ENCODE measurements at regions not wholly inside any gene's neighbourhood (a gene's known extent, or its start where the extent isn't known, plus 50 kb on each side); places are given as distances from the start of the nearest gene placed in this dataset.
"Not testable (repeated sequence)": the region's sequence is repeated elsewhere in the genome, so short reads cannot be mapped to it uniquely, and the experiment has no call there.

DNA sequence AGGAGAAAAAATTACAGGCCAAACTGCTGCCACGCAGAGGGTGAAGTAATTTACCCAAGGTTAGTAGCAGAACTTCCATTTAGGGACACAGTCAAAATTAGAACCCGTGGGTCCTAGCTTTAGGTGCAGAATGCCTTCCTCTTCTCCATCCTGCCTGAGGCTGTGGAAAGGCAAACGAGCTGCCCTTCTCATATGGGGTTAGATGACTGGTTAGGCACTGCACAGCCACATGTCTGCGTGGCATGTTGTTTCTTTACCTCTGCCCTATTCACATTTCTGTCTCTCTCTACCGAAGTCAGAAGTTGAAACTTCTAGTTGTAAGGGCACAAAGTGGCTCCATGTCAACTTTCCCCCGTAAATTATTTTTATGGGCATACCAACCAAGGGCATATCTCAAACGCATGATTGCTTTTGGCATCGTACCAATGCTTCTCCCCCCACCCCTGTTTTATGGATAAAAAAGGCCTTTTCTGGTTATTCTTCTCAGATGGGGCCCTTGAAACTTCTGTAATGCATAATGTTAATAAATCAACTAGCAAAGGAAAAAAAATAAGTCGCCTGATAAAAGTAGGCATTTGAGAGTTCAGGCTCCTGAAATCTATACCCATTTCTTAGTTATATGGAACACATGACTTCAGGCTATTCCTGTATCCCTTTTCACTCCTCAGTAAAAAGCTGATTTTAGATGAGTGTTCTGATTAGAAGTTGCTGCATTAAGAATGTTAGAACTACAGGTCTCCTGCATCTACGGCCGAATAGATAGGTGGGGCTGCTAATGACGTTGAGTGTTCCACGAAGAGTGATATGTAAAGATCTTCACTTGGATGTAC lies 139.6 kb upstream of the NRIP1 start:
- H3K9me3 Mint-ChIP-seq: no peaks in the 10 kb centered on the region
- no peak overlapping the region for H3K4me3 Mint-ChIP-seq
- no peaks in the 10 kb centered on the region for H3K4me1 Mint-ChIP-seq
- H3K27ac Mint-ChIP-seq: no peak overlapping the region
- no peak for ATAC-seq (replicated peaks)
- H3K27me3 Mint-ChIP-seq: peaks cover 15% of the 10 kb centered on the region
- H3K36me3 Mint-ChIP-seq (ENCODE audit: low read depth): no peaks in the 10 kb centered on the region

DNA sequence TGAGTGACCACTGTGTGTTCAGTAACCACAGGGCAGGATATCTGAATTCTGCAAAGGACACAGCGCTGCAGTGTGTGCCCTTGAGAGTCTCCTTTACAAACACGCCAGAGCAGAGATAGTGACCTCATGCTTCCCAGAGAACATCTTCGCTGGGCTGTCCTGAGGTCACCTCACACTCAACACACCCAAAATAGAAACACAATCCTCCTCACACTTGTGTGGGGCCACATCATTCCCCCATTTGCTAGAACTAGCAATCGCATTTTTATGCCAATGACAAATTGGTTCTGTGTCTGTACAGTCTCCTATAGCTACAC lies 140.1 kb upstream of the NRIP1 start:
- no peak overlapping the region for H3K4me3 Mint-ChIP-seq
- peaks cover 15% of the 10 kb centered on the region for H3K27me3 Mint-ChIP-seq
- ATAC-seq (replicated peaks): no peak
- H3K36me3 Mint-ChIP-seq (ENCODE audit: low read depth): no peaks in the 10 kb centered on the region
- no peaks in the 10 kb centered on the region for H3K4me1 Mint-ChIP-seq
- H3K27ac Mint-ChIP-seq: no peak overlapping the region
- no peaks in the 10 kb centered on the region for H3K9me3 Mint-ChIP-seq

DNA sequence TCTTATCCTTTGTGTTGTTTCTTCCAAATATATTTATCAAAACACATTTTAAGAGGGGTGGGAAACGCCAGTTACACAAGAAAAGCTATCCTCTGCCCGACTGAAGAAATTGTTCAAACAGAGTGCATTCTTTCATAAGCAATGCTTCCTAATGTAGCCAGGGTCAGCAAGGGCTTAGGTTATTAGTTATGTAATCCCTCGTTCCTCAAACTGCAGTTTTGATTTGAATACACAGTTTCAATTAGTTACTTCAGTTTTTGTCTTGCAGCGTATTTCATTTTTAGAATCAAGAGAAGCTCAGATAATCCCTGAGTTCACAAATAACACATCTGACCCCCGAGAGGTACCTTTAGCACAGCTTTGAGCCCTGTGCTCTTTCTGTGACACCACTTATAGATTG lies 141.7 kb upstream of the NRIP1 start:
- no peak overlapping the region for H3K4me3 Mint-ChIP-seq

DNA sequence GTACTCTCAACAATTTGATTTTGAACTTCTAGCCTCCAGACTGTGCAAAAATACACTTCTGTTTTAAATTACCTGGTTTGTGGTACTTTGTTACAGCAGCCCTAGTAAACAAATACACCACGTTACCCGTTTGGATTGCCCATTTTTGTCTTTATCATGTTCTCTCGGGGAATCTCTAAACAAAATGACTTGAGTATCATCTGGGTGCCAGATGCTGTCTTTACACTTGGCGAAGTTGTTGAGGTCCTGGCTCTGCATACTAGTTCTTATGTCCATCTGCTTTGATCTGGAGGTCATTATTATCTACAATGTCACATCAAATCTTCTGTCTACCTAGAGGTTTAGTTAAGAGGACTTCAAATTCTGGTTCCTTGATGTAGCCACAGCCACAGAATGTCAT lies 142.4 kb upstream of the NRIP1 start:
- Mint-ChIP-seq H3K27me3 (peaks cover 15% of the 10 kb centered on the region), H3K9me3 (no peaks in the 10 kb centered on the region), H3K4me1 (no peaks in the 10 kb centered on the region), H3K4me3 (no peak overlapping the region), H3K27ac (no peak overlapping the region), H3K36me3 (ENCODE audit: low read depth) (no peaks in the 10 kb centered on the region)
- ATAC-seq (replicated peaks): no peak

More for the DNA sequence above, 141.7 kb upstream of the NRIP1 start:
- Mint-ChIP-seq H3K36me3 (ENCODE audit: low read depth) (no peaks in the 10 kb centered on the region), H3K27me3 (peaks cover 15% of the 10 kb centered on the region), H3K9me3 (no peaks in the 10 kb centered on the region), H3K4me1 (no peaks in the 10 kb centered on the region), H3K27ac (no peak overlapping the region)
- no peak for ATAC-seq (replicated peaks)

DNA sequence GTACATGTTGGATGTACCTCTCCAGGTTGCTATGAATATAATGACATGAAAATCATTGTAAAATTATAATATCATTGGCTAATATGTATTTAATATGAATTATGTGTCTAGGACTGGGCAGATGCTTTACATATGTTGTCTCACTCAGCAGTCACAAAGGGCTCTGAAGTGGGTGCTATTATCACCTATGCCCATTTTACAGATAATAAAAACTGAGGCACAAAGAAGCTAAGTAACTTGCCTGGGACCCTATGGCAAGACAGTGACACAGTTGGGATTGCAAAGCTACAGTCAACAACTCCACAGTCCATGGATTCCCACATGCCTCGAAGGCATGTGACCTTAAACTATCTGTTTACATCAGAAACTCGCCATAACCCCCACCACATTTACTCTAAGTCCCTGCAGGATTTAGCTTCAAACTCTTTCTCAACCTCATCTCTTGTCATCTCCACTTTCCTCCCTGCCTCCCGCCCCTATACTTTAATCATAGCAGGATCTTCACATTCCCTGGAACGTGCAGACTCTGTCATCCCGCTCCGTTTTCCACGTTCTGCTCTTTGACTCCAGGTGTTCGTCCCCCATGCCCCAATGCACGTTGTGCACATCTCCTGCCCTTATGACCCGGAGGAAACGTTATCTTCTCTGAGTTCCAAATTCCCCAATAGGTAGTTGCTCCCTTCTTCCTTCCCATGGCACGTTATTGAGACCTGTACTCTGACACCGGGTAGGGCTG lies 143.0 kb upstream of the NRIP1 start:
- H3K27me3 Mint-ChIP-seq: peaks cover 15% of the 10 kb centered on the region
- H3K9me3 Mint-ChIP-seq: no peaks in the 10 kb centered on the region
- H3K4me3 Mint-ChIP-seq: no peak overlapping the region
- no peaks in the 10 kb centered on the region for H3K36me3 Mint-ChIP-seq (ENCODE audit: low read depth)
- H3K27ac Mint-ChIP-seq: no peak overlapping the region
- ATAC-seq (replicated peaks): no peak
- no peaks in the 10 kb centered on the region for H3K4me1 Mint-ChIP-seq

DNA sequence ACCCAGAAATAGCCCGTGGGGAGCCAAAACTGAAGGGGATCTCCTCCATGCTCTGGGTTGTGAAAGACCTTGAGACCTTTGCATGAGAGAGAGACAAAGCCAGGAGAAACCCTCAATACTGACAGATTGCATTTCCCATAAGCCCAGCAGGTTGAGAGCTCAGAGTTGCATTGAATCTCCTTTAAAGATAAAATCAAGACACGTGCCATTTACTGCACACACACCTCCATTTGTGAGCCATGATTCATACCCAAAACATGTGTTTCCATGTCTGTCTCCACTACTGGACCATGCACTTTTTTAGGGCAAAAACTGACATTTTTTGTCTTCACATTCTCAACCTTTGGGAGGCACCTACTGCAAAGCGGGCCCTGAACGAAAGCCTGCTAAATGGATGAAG lies 144.0 kb upstream of the NRIP1 start:
- no peaks in the 10 kb centered on the region for H3K9me3 Mint-ChIP-seq
- H3K27ac Mint-ChIP-seq: no peak overlapping the region
- ATAC-seq (replicated peaks): no peak
- no peaks in the 10 kb centered on the region for H3K4me1 Mint-ChIP-seq
- peaks cover 15% of the 10 kb centered on the region for H3K27me3 Mint-ChIP-seq
- H3K4me3 Mint-ChIP-seq: no peak overlapping the region
- no peaks in the 10 kb centered on the region for H3K36me3 Mint-ChIP-seq (ENCODE audit: low read depth)

DNA sequence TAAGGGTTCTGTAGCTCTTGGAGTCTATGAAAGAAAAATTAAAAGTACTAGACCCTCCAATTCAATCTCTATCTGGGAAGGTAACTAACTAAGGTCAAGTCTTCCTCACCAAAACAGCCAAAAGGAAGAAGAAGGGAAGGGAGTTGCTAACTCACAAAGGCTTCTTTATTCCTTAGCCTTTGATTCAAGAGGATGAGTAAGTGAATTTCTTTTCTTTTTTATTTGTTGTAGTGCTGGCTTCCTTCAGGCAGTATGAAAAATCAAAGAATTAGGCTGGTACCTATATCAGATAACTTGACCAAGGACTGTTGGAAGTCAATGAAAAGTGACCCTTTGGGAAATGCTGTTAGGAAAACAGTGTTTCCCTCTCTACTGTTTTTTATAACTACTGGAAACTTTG lies 144.4 kb upstream of the NRIP1 start:
- H3K9me3 Mint-ChIP-seq: no peaks in the 10 kb centered on the region
- no peak overlapping the region for H3K27ac Mint-ChIP-seq
- no peaks in the 10 kb centered on the region for H3K4me1 Mint-ChIP-seq
- no peak for ATAC-seq (replicated peaks)
- H3K4me3 Mint-ChIP-seq: no peak overlapping the region
- H3K36me3 Mint-ChIP-seq (ENCODE audit: low read depth): no peaks in the 10 kb centered on the region
- H3K27me3 Mint-ChIP-seq: peaks cover 15% of the 10 kb centered on the region

DNA sequence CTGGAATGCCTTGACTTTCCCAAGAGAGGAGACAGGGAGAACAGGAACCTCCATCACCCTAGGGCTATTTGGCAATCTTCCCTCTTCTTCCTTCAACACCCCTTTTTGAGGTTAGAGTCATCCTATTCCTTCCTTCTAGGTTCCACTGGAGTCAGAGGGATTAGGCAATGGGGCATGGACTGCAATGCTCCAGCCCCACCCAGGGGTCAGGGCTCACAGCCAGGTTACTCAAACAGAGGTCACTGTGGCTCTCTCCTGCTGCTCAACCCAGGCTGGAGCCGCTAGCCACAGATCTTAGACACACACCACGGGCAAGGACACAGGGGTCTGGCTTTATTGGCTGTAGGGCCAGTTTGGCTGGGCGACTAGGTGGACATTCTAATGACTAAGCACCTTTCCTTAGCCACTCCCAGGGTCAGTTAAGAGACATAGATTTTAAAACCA lies 145.5 kb upstream of the NRIP1 start:
- ATAC-seq (replicated peaks): no peak
- Mint-ChIP-seq H3K27ac (no peak overlapping the region), H3K4me3 (no peak overlapping the region), H3K4me1 (no peaks in the 10 kb centered on the region), H3K36me3 (ENCODE audit: low read depth) (no peaks in the 10 kb centered on the region), H3K9me3 (no peaks in the 10 kb centered on the region), H3K27me3 (peaks cover 13% of the 10 kb centered on the region)

DNA sequence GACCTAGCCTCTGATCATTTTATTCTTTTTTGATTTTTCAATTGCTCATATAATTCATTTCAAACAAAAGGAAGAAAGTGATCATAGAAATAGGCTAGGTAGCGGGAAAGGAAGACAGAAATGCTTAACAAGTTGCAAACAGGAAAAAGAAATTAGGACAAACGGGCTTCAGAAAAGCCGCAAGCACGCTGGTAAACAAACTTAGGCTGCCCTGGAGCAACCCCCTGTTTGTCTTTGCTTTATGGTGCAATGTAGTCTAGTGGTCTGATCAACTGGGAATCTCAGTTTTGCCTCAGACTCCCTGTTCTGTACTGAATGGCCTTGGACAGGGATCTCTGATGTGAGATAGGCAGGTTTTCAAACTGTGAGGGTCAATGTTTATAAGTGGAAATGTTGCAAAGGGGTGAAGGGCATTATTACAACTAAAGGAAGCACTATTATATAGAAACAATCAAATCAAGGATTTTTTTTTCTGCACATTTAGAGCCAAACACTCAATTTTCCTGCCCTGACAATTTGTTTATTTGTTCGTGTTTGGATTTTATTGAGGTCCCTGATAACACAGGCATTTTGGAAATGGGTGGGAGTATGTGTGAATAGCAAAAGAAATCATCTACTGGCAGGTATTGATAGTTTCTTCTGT lies 146.8 kb upstream of the NRIP1 start:
- no peak for ATAC-seq (replicated peaks)
- Mint-ChIP-seq H3K27me3 (peaks cover 6% of the 10 kb centered on the region), H3K9me3 (no peaks in the 10 kb centered on the region), H3K4me3 (peak overlapping the region; percentile 16), H3K4me1 (no peaks in the 10 kb centered on the region), H3K36me3 (ENCODE audit: low read depth) (no peaks in the 10 kb centered on the region), H3K27ac (no peak overlapping the region)

DNA sequence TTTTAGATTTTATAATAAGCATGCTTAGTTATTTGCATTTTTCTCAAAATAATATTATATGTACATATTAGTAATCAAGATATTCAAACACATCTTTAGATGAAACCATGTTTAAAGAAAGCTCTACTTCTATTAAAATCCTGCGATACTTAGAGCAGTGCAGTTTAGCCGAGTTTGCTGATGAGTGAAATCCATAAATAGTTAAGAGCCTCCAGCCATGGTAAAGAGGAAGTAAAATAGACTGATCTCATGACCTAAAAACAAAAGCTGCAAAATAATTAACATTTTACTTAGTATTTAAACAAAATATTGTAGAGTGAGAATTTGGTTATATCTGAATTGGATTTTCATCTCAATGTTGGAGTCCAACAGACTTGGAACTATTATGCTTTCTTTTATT lies 147.4 kb upstream of the NRIP1 start:
- Mint-ChIP-seq H3K27me3 (peaks cover 6% of the 10 kb centered on the region), H3K27ac (no peak overlapping the region), H3K36me3 (ENCODE audit: low read depth) (no peaks in the 10 kb centered on the region), H3K9me3 (no peaks in the 10 kb centered on the region), H3K4me1 (no peaks in the 10 kb centered on the region), H3K4me3 (no peak overlapping the region)
- no peak for ATAC-seq (replicated peaks)

DNA sequence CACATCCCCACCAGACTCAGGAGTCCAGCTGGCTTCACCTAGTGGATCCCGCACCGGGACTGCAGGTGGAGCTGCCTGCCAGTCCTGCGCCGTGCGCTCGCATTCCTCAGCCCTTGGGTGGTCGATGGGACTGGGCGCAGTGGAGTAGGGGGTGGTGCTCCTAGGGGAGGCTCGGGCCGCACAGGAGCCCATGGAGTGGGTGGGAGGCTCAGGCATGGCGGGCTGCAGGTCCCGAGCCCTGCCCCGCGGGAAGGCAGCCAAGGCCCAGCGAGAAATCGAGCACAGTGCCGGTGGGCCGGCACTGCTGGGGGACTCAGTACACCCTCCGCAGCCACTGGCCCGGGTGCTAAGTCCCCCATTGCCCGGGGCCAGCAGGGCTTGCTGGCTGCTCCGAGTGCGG lies 153.7 kb upstream of the NRIP1 start:
- not testable (repeated sequence) for H3K9me3 Mint-ChIP-seq; H3K27me3 Mint-ChIP-seq; ATAC-seq (replicated peaks); H3K27ac Mint-ChIP-seq; H3K4me3 Mint-ChIP-seq; H3K4me1 Mint-ChIP-seq; H3K36me3 Mint-ChIP-seq (ENCODE audit: low read depth)

DNA sequence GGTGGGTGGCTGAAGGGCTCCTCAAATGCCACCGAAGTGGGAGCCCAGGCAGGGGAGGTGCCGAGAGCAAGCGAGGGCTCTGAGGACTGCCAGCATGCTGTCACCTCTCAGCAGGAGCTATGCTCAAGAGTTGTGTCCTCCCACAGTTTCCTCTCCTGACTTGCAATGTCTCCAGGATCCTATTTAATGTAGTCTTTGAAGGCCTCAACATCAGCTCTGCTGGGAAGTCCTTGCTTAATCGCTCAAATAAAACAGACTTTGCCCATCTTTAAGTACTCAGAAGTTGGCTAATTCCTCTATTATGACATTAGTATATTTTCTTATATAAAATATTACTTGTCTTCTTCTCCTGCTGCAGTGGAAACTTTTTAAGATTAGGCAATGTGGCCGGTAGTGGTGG lies 154.2 kb upstream of the NRIP1 start:
- H3K27ac Mint-ChIP-seq: no peak overlapping the region
- no peak overlapping the region for H3K4me3 Mint-ChIP-seq
- H3K36me3 Mint-ChIP-seq (ENCODE audit: low read depth): no peaks in the 10 kb centered on the region
- ATAC-seq (replicated peaks): no peak
- peaks cover 5% of the 10 kb centered on the region for H3K9me3 Mint-ChIP-seq
- H3K4me1 Mint-ChIP-seq: no peaks in the 10 kb centered on the region
- H3K27me3 Mint-ChIP-seq: no peaks in the 10 kb centered on the region

DNA sequence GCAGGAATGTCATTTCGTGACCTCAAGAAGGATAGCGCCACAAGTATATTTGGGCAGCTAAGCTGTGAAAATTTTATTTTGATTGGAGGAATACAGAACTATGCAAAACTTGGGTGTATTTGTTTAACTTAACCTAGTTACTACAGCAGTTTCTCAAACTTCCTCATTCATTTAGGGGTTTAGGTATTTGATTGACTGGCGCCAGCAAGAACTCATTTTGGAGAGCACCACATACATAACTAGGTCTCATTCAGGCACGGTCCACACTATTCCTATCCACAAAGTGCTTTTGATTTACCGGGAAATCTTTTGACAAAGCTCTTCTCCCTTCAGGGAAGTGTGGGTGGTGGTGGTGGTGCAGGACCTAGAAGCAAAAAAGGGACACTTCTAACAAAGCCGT lies 155.1 kb upstream of the NRIP1 start:
- no peaks in the 10 kb centered on the region for H3K4me1 Mint-ChIP-seq
- no peaks in the 10 kb centered on the region for H3K36me3 Mint-ChIP-seq (ENCODE audit: low read depth)
- H3K4me3 Mint-ChIP-seq: no peak overlapping the region
- H3K9me3 Mint-ChIP-seq: peaks cover 5% of the 10 kb centered on the region
- H3K27me3 Mint-ChIP-seq: no peaks in the 10 kb centered on the region
- no peak overlapping the region for H3K27ac Mint-ChIP-seq
- ATAC-seq (replicated peaks): no peak

DNA sequence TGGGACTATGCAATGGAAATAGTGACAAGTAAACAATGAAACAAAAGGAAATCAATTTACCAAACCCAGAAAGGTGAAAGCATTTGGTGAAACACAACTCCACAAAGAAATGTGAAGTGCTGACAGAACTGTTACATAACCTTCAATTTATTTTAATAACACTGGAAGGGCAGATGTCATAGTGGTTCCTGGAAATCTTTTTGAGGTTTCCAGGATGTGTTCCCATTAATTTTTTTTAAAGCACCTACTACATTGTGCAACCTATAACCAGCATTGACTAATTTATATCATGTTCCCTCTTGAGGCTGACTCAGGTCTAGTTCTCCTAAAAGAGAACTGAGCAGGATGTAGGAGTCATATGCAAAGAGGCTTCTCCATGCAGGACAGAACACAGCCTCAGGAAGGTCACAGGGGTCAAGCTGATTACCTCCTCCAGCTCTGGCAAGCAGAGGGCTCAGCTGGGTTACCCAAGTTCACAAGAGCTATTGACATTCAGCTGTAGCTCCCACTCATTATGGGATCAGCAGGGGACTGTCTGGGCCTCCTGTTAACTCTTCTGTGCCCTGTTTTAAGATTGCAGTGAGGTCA lies 157.1 kb upstream of the NRIP1 start:
- no peak overlapping the region for H3K27ac Mint-ChIP-seq
- peak; percentile 73 for ATAC-seq (replicated peaks)
- H3K4me1 Mint-ChIP-seq: no peaks in the 10 kb centered on the region
- H3K36me3 Mint-ChIP-seq (ENCODE audit: low read depth): no peaks in the 10 kb centered on the region
- H3K9me3 Mint-ChIP-seq: peaks cover 5% of the 10 kb centered on the region
- peak overlapping the region; percentile 8 for H3K4me3 Mint-ChIP-seq
- H3K27me3 Mint-ChIP-seq: no peaks in the 10 kb centered on the region

DNA sequence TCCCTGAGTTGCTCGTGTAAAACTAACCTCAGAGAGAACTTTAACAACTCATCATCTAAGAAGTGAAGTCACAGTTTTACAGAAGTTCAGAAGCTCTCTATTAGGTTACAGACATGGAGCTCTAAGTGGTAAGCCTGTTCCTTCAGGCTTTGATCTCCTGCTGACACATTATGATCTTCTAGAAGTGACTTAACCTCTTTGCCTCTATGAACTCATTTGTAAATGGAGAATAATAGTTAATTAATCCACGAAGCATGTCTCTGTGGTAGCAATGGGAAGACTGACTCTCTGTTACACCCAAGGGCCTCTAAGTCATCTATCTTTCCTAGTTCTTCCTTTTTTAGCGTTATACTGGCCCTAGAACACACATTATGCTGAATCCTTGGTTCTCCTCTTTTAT lies 157.9 kb upstream of the NRIP1 start:
- ATAC-seq (replicated peaks): peak; percentile 82
- no peak overlapping the region for H3K27ac Mint-ChIP-seq

More for the DNA sequence above, 157.9 kb upstream of the NRIP1 start:
- no peaks in the 10 kb centered on the region for H3K27me3 Mint-ChIP-seq
- no peaks in the 10 kb centered on the region for H3K36me3 Mint-ChIP-seq (ENCODE audit: low read depth)
- peak overlapping the region; percentile 8 for H3K4me3 Mint-ChIP-seq
- peaks cover 5% of the 10 kb centered on the region for H3K9me3 Mint-ChIP-seq
- H3K4me1 Mint-ChIP-seq: no peaks in the 10 kb centered on the region
